HG02759 (cell line): ENCODE measurements at regions not wholly inside any gene's neighbourhood (a gene's known extent, or its start where the extent isn't known, plus 50 kb on each side); places are given as distances from the start of the nearest gene placed in this dataset.
"Not testable (repeated sequence)": the region's sequence is repeated elsewhere in the genome, so short reads cannot be mapped to it uniquely, and the experiment has no call there.

Source experiments
- ATAC-seq: cut with Tn5 transposase; IDR thresholded peaks from one replicate; pipeline ENCODE4 v1.9.1; 2021; ENCODE audit warnings: mild to moderate bottlenecking, moderate library complexity; ENCODE audit not compliant: unreplicated experiment

DNA sequence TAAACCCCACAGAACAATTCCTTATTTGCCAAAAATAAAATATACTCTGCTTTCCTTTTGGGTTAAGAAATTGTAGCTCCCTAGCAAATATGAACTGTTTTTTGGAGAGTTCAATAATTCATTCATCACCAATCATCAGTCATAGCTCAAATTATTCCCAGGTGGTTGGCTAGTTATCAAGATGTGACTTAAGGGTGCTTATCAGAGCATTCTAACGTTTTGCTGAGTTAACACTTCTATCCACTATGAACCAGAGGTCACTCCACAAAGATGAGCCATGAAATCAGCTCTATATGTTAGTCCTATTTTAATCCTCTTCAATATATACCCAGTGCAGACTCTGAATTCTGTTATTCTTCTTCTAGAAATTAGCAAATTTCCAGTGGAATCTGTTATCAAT lies 379.1 kb downstream of the TENT5A start:
- ATAC-seq = no peak

- ATAC-seq = no peak
These were observed 380.6 kb downstream of the TENT5A start for GRCh38 chr6:81371930-81372329.

- no peak for ATAC-seq
These were observed 385.5 kb downstream of the TENT5A start for GRCh38 chr6:81366972-81367371.

DNA sequence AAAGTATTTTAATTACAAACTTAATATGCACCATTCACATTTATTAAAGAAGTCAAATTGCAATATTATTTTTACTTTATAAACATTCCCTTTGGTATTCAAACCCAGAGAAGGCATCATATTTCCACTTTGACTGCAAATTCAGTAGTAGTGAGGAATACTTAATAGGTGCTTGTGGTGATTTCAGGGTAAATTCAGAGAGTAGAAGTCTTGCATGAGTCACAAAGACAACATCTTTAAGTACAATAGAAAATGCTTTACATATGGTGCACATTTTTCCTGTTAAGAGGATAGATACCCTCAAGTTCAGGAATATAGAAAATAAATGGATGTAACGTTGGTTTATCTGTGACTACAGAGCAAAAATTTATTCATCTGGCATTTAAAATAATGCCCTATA lies 390.2 kb downstream of the TENT5A start:
- ATAC-seq = no peak

DNA sequence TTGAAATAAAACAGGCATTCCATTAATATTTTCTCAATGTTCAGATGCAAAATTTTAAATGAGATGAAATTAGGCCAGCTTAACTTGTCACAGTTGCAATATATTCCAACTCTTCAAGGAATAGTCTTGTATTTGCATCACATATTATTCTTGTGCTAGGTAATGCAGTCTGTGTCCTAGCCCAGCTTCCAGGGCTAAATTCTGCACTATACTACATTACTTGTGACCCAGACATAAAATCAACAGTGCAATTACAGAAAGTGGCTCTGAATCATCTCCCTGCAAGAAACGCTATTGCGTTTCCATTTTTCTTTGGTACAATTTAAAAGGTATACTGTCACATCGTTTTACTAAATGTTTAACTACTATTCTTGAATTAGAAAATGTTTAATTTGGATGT lies 399.2 kb downstream of the TENT5A start:
- ATAC-seq = no peak

- not testable (repeated sequence) for ATAC-seq
These were observed 408.5 kb downstream of the TENT5A start for GRCh38 chr6:81344026-81344425.

DNA sequence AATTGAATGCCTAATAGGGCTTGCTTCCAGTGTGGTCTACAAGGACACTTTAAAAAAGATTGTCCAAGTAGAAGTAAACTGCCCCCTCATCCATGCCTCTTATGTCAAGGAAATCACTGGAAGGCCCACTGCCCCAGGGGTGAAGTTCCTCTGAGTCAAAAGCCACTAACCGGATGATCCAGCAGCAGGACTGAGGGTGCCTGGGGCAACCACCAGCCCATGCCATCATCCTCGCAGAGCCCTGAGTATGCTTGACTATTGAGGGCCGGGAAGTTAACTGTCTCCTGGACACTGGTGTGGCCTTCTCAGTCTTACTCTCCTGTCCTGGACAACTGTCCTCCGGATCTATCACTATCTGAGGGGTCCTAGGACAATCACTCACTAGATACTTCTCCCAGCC lies 411.5 kb downstream of the TENT5A start:
- no peak for ATAC-seq

DNA sequence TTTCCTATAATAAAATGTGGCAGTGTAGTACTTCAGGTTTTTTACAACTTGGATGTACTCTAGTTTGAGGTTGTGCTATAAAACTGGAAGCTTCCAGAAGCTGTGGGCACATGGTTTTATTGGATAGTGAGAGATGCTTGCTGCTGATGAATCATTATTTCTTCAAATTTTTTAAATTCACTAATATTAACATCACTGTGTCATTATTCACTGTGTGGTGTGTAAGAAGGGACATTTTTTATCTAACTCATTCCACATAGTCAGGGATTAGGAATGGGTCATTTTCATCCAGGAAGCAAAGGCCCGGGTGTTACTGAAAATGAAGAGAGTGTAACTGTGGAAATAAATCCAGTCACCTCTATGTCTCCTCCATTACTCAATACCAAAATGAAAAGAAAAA lies 421.0 kb downstream of the TENT5A start:
- ATAC-seq = no peak

DNA sequence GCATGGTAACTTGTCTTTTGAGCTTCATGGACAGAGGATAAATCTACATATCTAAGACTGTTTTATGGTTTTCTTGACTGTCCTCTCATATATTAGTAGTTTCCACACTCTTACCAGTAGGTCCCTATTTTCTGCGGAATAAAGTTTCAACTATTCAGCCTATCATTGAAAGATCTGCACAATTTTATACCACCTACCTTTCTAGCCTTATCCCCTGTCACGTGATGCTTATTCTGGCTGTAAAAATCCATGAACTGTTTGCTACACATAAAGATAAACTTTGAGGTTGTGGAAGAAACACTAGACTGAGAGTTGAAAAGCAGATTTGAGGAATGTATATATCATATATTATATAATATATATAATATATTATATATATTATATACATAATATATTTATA lies 423.8 kb downstream of the TENT5A start:
- ATAC-seq = no peak

GRCh38 chr6:81326881-81327561 lies 425.5 kb downstream of the TENT5A start:
- ATAC-seq = no peak

DNA sequence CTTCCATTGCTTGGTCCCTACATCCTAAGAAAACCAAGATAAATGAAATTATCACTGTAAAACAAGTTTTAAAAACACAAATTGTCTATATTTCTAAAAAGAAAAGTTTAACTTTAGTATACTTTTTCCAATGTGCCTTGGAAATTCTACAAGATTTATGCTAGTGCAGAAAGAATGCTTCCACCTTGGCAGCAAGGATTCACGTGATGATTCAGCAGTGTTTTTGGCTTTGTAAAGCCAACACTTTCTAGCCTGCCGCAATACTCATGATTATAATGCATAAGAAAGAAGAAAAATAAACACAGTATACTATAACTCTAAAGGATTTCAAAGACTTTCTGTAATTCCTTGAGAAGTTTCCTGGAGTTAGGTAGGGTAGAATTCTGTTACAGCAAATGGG lies 442.7 kb downstream of the TENT5A start:
- ATAC-seq = no peak

GRCh38 chr6:81308577-81309279 lies 443.8 kb downstream of the TENT5A start:
- ATAC-seq = no peak

DNA sequence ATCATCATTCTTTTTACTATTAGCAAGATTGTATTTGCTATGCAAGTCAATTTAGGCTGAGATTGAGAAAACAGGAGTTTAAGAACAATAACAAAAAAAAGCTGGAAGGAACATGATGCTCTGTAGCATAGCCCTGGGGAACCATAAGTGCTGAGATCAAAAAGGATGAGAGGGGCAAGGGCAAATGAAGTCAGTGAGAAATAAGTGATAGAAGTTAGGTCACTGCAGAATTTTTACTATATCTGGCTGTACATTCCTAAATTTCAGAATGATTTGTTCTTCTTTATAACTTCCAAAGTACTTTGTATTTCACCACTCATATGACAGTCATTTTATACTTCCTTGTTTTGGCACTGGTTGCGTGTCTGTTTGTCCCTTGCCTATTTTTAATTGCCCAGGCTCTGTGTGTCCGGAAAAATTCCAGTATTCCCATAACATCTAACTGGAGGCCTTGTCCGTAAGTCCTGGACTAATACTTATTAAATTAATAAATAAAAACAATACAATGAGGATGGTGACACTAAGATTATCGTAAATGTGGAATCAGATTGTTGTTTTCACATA lies 444.7 kb downstream of the TENT5A start:
- ATAC-seq = no peak

- no peak for ATAC-seq
These were observed 448.0 kb downstream of the TENT5A start for GRCh38 chr6:81304466-81304865.

DNA sequence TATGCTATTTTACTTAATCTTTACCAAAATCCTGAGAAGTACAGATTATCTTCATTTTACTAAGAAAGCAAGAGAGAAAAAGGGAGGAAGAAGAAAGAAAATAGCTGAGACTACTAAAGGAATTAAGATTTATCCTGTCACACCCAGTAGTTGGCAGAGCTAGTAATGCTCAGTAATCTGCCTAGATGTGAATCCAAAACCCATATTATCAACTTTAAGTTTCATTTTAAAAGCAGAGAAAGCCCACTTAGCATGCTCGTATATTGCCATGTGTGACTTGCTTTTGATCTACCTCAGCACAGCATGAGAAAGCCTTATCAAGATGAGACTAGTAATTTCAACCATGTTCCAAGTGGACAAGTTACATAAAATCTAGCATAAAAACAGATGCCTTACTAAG lies 451.5 kb downstream of the TENT5A start:
- no peak for ATAC-seq

- no peak for ATAC-seq
These were observed 453.7 kb downstream of the TENT5A start for GRCh38 chr6:81298751-81299150.

- no peak for ATAC-seq
These were observed 457.2 kb downstream of the TENT5A start for GRCh38 chr6:81295310-81295709.

DNA sequence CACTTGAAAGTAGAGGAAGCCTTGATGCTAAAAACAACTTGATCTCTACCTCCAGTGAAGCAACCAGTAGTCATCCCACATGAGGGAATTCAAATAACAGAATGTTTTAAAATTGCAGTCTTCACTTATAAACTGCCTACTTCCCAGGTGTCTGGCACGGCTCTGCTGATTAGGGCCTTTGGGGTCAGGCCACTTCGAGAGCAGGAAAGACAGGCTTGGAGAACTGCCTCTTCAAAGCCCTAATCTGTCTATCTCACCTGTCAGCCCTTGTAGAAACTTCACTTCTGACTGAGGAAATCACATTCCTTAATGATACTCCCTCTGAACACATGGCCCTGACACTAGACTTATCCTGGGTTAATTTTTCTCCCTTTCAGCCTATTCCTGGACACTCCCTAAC lies 458.6 kb downstream of the TENT5A start:
- no peak for ATAC-seq

GRCh38 chr6:81289229-81289628 lies 463.3 kb downstream of the TENT5A start:
- ATAC-seq = no peak

DNA sequence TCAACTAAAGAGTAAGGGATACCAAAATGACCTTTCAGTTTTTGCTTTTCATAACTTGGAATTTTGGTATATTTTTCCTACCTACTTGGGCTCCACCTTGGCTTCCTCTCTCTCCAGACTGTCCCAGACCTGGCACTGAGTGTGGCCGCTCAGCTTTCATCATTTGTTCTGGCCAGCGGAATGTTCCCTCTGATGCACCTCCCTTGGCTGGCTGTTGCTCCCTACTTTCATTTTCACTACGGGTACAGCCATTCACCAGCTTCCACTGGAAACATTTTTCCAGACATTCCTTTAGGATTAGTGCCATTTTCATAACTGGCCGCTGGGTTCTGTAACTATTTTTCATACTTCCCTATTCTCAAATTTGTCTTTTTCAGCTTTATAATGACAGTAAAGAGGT lies 487.4 kb downstream of the TENT5A start:
- no peak for ATAC-seq

- no peak for ATAC-seq
These were observed 488.8 kb downstream of the TENT5A start for GRCh38 chr6:81263531-81264168.

GRCh38 chr6:81262656-81263055 lies 489.8 kb downstream of the TENT5A start:
- ATAC-seq = no peak
